GM19455 (cell line): ENCODE measurements at regions not wholly inside any gene's neighbourhood (a gene's known extent, or its start where the extent isn't known, plus 50 kb on each side); places are given as distances from the start of the nearest gene placed in this dataset.
A peak's percentile ranks its signal among the peaks of the same experiment; 100 is the strongest.
"Not testable (repeated sequence)": the region's sequence is repeated elsewhere in the genome, so short reads cannot be mapped to it uniquely, and the experiment has no call there.

Experiments used
- ATAC-seq: cut with Tn5 transposase; IDR thresholded peaks from one replicate; pipeline ENCODE4 v1.9.1; 2021; ENCODE audit not compliant: unreplicated experiment

GRCh38 chr7:32691965-32692815 is 196.9 kb downstream of the AVL9 start:
- ATAC-seq, result peak; percentile 75

- not testable (repeated sequence) for ATAC-seq
Measured at GRCh38 chr7:32688092-32688491, 192.8 kb downstream of the AVL9 start.

- no peak for ATAC-seq
Measured at GRCh38 chr7:32681174-32681518, 185.9 kb downstream of the AVL9 start.

- no peak for ATAC-seq
Measured at GRCh38 chr7:32680259-32681173, 185.2 kb downstream of the AVL9 start.

- ATAC-seq, result no peak
Measured at GRCh38 chr7:32679192-32679591, 183.9 kb downstream of the AVL9 start.

- no peak for ATAC-seq
Measured at GRCh38 chr7:32677593-32677992, 182.3 kb downstream of the AVL9 start.

GRCh38 chr7:32676249-32676941 is 181.1 kb downstream of the AVL9 start:
- ATAC-seq, result no peak

- no peak for ATAC-seq
Measured at GRCh38 chr7:32673275-32673983, 178.1 kb downstream of the AVL9 start.

- ATAC-seq, result no peak
Measured at GRCh38 chr7:32670110-32671025, 175.1 kb downstream of the AVL9 start.

GRCh38 chr7:32669173-32669870 is 174.0 kb downstream of the AVL9 start:
- not testable (repeated sequence) for ATAC-seq

GRCh38 chr7:32668387-32669097 is 173.3 kb downstream of the AVL9 start:
- ATAC-seq, result not testable (repeated sequence)

GRCh38 chr7:32667586-32667985 is 172.3 kb downstream of the AVL9 start:
- not testable (repeated sequence) for ATAC-seq

- not testable (repeated sequence) for ATAC-seq
Measured at GRCh38 chr7:32663805-32664211, 168.5 kb downstream of the AVL9 start.

GRCh38 chr7:32662509-32662908 is 167.2 kb downstream of the AVL9 start:
- not testable (repeated sequence) for ATAC-seq

- no peak for ATAC-seq
Measured at GRCh38 chr7:32661929-32662328, 166.6 kb downstream of the AVL9 start.

- no peak for ATAC-seq
Measured at GRCh38 chr7:32661501-32661900, 166.2 kb downstream of the AVL9 start.

GRCh38 chr7:32660936-32661335 is 165.6 kb downstream of the AVL9 start:
- ATAC-seq, result no peak

GRCh38 chr7:32659853-32660252 is 164.6 kb downstream of the AVL9 start:
- no peak for ATAC-seq
